ENCODE measurements at regions not wholly inside any gene's neighbourhood (a gene's known extent, or its start where the extent isn't known, plus 50 kb on each side); places are given as distances from the start of the nearest gene placed in this dataset.

GRCh38 chr14:89078021-89078795 lies 253.8 kb downstream of the TTC8 start:
- TF ChIP-seq, protein P1, sequence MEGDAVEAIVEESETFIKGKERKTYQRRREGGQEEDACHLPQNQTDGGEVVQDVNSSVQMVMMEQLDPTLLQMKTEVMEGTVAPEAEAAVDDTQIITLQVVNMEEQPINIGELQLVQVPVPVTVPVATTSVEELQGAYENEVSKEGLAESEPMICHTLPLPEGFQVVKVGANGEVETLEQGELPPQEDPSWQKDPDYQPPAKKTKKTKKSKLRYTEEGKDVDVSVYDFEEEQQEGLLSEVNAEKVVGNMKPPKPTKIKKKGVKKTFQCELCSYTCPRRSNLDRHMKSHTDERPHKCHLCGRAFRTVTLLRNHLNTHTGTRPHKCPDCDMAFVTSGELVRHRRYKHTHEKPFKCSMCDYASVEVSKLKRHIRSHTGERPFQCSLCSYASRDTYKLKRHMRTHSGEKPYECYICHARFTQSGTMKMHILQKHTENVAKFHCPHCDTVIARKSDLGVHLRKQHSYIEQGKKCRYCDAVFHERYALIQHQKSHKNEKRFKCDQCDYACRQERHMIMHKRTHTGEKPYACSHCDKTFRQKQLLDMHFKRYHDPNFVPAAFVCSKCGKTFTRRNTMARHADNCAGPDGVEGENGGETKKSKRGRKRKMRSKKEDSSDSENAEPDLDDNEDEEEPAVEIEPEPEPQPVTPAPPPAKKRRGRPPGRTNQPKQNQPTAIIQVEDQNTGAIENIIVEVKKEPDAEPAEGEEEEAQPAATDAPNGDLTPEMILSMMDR (IDR thresholded peaks at IDR 0.05), result no peak
- no peak for TF ChIP-seq POLR2A (IDR thresholded peaks at IDR 0.05)

All from body of pancreas (tissue), 4 donors.